NOMO-1 treated with DMSO at 0.1 percent for 48 hours (cell line): ENCODE measurements at regions not wholly inside any gene's neighbourhood (a gene's known extent, or its start where the extent isn't known, plus 50 kb on each side); places are given as distances from the start of the nearest gene placed in this dataset.
"Not testable (repeated sequence)": the region's sequence is repeated elsewhere in the genome, so short reads cannot be mapped to it uniquely, and the experiment has no call there.

Source experiments
- DNase-seq: peaks from one replicate; lab custom pipeline; 2025; ENCODE audit not compliant: unreplicated experiment; lab: John Stamatoyannopoulos, UW

DNA sequence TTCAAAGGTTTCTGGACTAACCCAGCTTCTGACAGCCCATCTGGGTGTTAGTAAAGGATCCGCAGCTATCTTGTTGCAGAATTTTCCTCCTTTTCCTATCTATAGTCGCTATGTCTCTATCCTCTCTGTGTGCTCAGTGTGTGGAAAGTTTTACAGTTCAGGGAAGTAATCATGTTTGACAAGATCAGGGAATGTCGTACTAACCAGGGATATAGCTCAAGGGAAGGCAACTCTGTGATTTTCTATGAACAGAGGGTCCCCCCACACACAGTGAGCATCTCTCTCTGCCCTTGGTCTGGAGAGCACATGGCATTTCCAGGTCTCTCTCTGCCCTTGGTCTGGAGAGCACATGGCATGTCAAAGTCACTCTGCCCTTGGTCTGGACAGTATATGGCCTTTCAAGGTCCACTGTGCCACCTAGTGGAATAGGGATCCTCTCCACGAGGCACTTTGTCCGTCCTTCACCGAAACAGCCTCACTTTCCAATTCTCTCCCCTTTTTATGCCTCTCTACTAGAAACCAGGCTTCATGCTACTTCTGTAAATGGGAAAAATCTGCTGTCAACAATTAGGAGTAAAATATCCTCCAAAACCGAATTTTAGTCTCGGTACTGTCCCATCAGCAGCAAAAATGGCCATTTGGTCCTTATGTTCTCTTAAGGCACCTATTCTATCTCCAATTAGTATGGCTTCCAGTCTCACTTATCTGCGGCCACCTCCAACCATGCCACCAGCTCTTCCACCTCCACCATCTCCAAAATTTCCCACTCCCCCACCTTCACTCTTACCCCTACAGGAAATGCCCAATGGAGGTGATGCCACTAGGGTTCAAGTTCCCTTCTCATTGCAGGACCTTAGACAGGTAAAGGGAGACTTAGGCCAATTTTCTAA lies 88.7 kb downstream of the IGLL5 start:
- no peak for DNase-seq

GRCh38 chr22:22977479-22978200 lies 90.0 kb downstream of the IGLL5 start:
- DNase-seq: no peak

- DNase-seq: no peak
These were observed 91.0 kb downstream of the IGLL5 start for GRCh38 chr22:22978637-22979036.

GRCh38 chr22:22979121-22979724 lies 91.1 kb upstream of the GNAZ start:
- DNase-seq: no peak

- DNase-seq: no peak
These were observed 90.4 kb upstream of the GNAZ start for GRCh38 chr22:22979954-22980353.

DNA sequence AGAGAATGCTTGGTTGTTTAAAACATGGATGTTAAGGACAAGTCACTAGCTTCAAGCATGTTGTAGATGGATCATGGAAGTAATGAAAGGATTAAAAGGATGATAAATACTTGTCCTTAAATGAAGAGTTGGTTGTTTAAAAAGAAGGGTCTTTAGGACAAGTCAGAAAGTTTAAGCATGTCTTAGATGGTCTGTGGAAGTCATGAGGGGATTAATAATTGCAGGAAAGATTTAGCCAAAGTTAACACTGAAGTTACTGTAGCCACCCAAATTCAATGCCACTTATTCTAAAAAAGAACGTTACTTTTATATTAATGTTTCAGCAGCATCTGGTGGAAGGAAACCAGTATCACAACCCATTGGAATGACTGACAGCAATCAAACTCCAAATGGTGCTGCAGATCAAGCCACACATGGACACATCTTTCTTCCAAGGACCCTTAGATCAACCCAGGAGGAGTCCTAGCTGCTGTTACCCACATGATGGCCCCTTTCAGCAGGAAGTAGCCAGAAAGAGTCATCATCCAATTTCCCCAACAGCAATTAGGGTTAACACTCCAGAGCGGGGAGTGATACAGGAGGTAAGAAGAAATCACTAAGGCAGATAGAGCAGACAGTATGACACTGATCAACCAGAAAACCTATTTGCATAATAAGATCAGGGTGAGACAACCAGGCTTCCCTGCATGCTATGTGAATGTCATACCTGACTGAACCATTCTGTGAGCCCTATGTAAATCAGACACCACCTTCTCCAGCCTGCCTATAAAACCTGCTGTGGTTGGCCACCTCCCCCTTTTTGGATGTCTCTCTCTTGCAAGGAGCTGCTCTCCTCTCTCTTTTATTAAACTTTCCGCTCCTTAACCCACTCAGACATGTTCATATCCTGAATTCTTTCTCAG lies 88.4 kb upstream of the GNAZ start:
- no peak for DNase-seq

- no peak for DNase-seq
These were observed 87.7 kb upstream of the GNAZ start for GRCh38 chr22:22982616-22983015.

- no peak for DNase-seq
These were observed 87.2 kb upstream of the GNAZ start for GRCh38 chr22:22983123-22983522.

- no peak for DNase-seq
These were observed 86.5 kb upstream of the GNAZ start for GRCh38 chr22:22983816-22984215.

GRCh38 chr22:22984967-22985366 lies 85.4 kb upstream of the GNAZ start:
- DNase-seq: no peak

GRCh38 chr22:22986008-22986407 lies 84.3 kb upstream of the GNAZ start:
- no peak for DNase-seq

GRCh38 chr22:22986640-22987039 lies 83.7 kb upstream of the GNAZ start:
- DNase-seq: no peak

DNA sequence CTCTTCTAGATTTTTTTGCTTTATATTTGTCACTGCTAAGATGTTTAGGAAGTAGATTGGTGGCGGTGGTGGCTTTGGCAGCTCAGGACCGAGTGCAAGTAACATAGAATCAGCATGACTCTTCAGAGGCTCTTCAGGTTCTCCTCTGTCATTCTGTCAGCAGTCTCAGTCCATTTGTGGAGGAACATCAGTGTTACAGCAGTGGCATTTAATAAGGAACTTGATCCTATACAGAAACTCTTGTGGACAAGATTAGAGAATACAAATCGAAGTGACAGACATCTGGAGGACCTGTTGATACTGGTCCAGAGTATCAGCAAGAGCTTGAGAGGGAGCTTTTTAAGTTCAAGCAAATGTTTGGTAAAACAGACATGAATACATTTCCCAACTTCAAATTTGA lies 82.2 kb upstream of the GNAZ start:
- DNase-seq: no peak

DNA sequence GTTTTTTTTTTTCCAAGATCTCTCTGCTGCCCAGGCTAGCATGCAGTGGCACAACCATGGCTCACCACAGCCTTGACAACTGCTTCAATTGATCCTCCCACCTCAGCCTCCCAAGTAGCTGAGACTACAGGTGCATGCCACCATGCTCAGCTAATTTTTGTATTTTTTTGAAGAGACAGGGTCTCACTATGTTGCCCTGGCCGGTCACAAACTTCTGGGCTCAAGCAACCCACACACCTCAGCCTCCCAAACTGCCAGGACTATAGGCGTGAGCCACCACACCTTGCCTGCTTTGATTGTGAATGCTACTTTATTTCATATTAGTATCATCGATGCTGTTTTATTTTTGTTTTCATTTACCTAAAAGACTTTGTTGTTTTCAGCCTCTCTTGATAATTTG lies 81.5 kb upstream of the GNAZ start:
- DNase-seq: no peak

DNA sequence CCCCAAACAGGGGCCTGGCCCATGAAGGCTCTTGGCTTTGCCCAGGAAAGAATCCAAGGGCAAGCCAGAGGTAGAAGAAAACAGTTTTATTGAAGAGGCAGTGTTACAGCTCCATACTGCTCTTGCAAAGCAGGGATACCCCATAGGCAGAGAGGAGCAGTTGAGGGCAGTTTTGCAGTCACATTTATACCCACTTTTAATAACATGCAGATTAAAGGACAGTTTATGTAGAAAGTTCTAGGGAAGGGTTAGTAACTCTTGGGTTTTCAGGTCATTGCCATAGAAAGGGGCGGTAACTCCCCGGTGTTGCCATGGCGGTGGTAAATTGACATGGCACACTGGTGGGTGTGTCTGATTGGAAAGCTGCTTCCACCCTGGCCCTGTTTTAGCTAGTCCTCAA lies 80.5 kb upstream of the GNAZ start:
- no peak for DNase-seq

GRCh38 chr22:22990711-22991505 lies 79.4 kb upstream of the GNAZ start:
- DNase-seq: not testable (repeated sequence)

DNA sequence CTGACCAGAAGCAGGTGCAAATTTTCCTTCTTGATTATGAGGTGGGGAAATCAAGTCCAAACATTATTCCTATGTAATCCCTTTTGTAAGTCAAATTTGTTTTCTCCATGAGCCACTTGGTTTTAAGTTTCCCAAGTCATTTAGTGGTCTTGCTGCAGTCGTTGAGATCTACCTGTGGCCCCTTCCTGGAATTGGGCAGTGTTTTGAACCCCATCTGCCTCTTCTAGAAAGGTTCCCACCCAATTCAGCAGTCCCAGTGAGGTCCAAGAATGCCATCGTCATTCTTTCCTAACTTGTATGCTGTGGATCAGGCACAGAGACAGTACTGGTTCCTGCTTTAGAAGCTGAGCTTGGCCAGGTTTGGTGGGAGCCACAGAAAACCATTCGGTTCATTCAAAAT lies 77.8 kb upstream of the GNAZ start:
- no peak for DNase-seq

DNA sequence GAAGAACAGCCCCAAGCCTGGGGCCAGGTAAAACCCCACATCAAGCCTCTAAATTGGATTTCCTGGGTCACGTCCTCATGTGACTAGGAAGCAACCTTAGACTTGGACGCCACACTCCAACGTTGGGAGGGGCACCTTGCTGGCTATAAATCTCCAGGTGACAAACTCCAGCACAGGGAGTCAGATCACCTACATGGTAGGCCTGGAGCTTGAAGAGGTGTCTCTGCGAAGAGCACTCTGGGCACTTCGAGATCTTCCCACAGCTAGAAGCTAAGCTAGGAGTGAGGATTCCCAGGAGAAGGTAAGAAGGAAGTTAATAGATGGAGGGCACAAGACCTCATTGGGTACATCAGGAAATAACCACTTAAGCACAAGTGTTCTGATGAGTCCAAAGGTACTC lies 77.1 kb upstream of the GNAZ start:
- DNase-seq: no peak

GRCh38 chr22:22995166-22995565 lies 75.2 kb upstream of the GNAZ start:
- no peak for DNase-seq
